HEK293 (cell line): ENCODE measurements at regions not wholly inside any gene's neighbourhood (a gene's known extent, or its start where the extent isn't known, plus 50 kb on each side); places are given as distances from the start of the nearest gene placed in this dataset.

Experiments used
- CTCF ChIP-seq: fragments of 450-650 bp; formaldehyde crosslinking; IDR thresholded peaks from 2 replicates; pipeline ENCODE4 v1.5.1; 2016; ENCODE audit warnings: missing biosample characterization, missing genetic modification characterization
- RBAK ChIP-seq: fragments of 450-650 bp; formaldehyde crosslinking; IDR thresholded peaks from 2 replicates; pipeline ENCODE4 v1.5.1; 2016; ENCODE audit warnings: missing biosample characterization, missing genetic modification characterization
- ZNF138 ChIP-seq: fragments of 450-650 bp; formaldehyde crosslinking; IDR thresholded peaks from 2 replicates; pipeline ENCODE4 v1.5.1; 2016; ENCODE audit warnings: missing biosample characterization, missing genetic modification characterization, borderline replicate concordance
- ZNF449 ChIP-seq: fragments of 450-650 bp; formaldehyde crosslinking; IDR thresholded peaks from 2 replicates; pipeline ENCODE4 v1.5.1; 2017; ENCODE audit warnings: missing biosample characterization, mild to moderate bottlenecking, missing genetic modification characterization, moderate library complexity
- ZNF792 ChIP-seq: fragments of 450-650 bp; formaldehyde crosslinking; IDR thresholded peaks from 2 replicates; pipeline ENCODE4 v1.5.1; 2016; ENCODE audit warnings: missing biosample characterization, missing genetic modification characterization

DNA sequence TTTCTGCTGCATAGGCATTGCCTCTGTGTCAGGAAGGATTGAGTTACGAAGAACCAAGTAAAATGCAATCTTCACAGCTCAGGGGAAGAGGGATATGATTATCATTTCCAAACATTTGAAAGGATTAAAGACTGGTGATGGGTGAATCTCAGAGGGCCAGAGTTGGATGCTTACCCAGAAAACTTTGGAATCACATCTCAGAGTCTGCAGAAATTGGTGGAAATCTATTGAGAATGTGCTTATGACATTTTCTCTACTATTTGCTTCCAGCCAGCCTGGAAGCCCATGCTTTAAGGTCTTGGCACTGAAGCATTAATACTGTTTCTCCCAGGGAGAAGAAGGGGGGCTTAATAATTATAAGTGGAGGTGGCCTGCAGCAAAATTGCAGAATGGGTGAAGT, 1301.4 kb upstream of the PIK3C3 start:
- TF ChIP-seq ZNF792 (tag by site-specific recombination) (no peak), RBAK (tag by site-specific recombination) (no peak), ZNF449 (tag by site-specific recombination) (no peak), CTCF (tag by site-specific recombination) (no peak), ZNF138 (no peak)
